A549 (cell line): ENCODE measurements at regions not wholly inside any gene's neighbourhood (a gene's known extent, or its start where the extent isn't known, plus 50 kb on each side); places are given as distances from the start of the nearest gene placed in this dataset.
"Not testable (repeated sequence)": the region's sequence is repeated elsewhere in the genome, so short reads cannot be mapped to it uniquely, and the experiment has no call there.

Experiments used
- BCL3 ChIP-seq: fragments of >200 bp; sonication (Bioruptor Twin); formaldehyde crosslinking; IDR thresholded peaks from 3 replicates; pipeline ENCODE4 v1.6.1; 2016
- HEYL ChIP-seq: fragments of 250-450 bp; sonication (Bioruptor Pico); IDR thresholded peaks from 2 replicates; pipeline ENCODE4 v1.8.0; 2021; ENCODE audit warnings: mild to moderate bottlenecking, moderate library complexity
- TF ChIP-seq, protein P1 (sequence below): fragments of 200-600 bp; sonication (generic); IDR thresholded peaks from 2 replicates; pipeline ENCODE4 v1.6.1; 2016; ENCODE audit warnings: antibody characterized with exemption, mild to moderate bottlenecking, moderate library complexity
- TF ChIP-seq, protein P2 (sequence below): fragments of >200 bp; sonication (Bioruptor Twin); formaldehyde crosslinking; IDR thresholded peaks from 3 replicates; pipeline ENCODE4 v1.5.1; 2016

DNA sequence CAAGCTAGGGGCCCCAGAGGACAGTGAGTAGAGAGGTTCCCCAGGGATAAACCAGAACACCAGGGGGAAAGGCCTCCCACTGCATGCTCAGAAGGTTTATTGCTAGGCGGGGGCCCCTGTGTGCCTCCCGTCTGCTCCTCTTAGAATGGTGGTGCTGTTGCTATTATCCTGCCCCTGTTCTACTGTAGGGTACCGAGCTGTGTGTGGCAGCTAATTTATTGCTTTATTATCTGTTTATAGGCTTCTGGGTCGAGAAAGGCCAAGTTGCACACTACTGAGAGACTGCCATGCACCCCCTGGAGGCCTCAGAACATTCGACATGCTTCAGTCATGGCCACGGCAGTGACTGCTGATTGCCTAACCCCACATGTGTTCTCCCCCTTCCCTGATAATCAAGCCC lies 373.6 kb downstream of the ANAPC1 start:
- TF ChIP-seq, protein P1, sequence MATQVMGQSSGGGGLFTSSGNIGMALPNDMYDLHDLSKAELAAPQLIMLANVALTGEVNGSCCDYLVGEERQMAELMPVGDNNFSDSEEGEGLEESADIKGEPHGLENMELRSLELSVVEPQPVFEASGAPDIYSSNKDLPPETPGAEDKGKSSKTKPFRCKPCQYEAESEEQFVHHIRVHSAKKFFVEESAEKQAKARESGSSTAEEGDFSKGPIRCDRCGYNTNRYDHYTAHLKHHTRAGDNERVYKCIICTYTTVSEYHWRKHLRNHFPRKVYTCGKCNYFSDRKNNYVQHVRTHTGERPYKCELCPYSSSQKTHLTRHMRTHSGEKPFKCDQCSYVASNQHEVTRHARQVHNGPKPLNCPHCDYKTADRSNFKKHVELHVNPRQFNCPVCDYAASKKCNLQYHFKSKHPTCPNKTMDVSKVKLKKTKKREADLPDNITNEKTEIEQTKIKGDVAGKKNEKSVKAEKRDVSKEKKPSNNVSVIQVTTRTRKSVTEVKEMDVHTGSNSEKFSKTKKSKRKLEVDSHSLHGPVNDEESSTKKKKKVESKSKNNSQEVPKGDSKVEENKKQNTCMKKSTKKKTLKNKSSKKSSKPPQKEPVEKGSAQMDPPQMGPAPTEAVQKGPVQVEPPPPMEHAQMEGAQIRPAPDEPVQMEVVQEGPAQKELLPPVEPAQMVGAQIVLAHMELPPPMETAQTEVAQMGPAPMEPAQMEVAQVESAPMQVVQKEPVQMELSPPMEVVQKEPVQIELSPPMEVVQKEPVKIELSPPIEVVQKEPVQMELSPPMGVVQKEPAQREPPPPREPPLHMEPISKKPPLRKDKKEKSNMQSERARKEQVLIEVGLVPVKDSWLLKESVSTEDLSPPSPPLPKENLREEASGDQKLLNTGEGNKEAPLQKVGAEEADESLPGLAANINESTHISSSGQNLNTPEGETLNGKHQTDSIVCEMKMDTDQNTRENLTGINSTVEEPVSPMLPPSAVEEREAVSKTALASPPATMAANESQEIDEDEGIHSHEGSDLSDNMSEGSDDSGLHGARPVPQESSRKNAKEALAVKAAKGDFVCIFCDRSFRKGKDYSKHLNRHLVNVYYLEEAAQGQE = not testable (repeated sequence)
- not testable (repeated sequence) for TF ChIP-seq BCL3, HEYL
- TF ChIP-seq, protein P2, sequence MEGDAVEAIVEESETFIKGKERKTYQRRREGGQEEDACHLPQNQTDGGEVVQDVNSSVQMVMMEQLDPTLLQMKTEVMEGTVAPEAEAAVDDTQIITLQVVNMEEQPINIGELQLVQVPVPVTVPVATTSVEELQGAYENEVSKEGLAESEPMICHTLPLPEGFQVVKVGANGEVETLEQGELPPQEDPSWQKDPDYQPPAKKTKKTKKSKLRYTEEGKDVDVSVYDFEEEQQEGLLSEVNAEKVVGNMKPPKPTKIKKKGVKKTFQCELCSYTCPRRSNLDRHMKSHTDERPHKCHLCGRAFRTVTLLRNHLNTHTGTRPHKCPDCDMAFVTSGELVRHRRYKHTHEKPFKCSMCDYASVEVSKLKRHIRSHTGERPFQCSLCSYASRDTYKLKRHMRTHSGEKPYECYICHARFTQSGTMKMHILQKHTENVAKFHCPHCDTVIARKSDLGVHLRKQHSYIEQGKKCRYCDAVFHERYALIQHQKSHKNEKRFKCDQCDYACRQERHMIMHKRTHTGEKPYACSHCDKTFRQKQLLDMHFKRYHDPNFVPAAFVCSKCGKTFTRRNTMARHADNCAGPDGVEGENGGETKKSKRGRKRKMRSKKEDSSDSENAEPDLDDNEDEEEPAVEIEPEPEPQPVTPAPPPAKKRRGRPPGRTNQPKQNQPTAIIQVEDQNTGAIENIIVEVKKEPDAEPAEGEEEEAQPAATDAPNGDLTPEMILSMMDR = not testable (repeated sequence)
